ENCODE measurements at regions not wholly inside any gene's neighbourhood (a gene's known extent, or its start where the extent isn't known, plus 50 kb on each side); places are given as distances from the start of the nearest gene placed in this dataset.

DNA sequence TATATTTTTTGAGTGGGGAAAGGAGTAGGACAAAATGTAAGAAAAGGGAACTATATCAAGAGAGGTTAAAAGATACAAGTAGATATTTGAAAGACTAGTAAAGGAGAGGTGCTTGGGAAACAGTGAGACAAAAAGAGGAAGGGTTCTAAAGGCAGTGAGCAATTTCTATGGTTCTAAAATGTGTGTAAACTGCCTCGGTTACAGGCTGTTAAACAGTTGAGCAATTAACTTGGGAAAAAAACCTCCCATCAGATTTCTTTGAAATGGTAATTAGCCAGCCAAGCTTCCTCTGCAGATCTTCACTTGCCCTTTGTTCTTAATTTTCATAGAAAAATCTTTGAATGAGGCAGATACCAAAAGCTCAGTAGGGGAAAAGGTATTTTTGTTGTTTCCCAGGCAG, 238.7 kb upstream of the KCNH7 start:
- DNase-seq (ENCODE audit: low read depth), result no peak
- TF ChIP-seq, protein P1, sequence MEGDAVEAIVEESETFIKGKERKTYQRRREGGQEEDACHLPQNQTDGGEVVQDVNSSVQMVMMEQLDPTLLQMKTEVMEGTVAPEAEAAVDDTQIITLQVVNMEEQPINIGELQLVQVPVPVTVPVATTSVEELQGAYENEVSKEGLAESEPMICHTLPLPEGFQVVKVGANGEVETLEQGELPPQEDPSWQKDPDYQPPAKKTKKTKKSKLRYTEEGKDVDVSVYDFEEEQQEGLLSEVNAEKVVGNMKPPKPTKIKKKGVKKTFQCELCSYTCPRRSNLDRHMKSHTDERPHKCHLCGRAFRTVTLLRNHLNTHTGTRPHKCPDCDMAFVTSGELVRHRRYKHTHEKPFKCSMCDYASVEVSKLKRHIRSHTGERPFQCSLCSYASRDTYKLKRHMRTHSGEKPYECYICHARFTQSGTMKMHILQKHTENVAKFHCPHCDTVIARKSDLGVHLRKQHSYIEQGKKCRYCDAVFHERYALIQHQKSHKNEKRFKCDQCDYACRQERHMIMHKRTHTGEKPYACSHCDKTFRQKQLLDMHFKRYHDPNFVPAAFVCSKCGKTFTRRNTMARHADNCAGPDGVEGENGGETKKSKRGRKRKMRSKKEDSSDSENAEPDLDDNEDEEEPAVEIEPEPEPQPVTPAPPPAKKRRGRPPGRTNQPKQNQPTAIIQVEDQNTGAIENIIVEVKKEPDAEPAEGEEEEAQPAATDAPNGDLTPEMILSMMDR (conservative IDR thresholded peaks at IDR 0.05; ENCODE audit: low read depth, low read length), result no peak
- H3K4me3 ChIP-seq (ENCODE audit: low read depth, low read length), result no peak overlapping the region

DNA sequence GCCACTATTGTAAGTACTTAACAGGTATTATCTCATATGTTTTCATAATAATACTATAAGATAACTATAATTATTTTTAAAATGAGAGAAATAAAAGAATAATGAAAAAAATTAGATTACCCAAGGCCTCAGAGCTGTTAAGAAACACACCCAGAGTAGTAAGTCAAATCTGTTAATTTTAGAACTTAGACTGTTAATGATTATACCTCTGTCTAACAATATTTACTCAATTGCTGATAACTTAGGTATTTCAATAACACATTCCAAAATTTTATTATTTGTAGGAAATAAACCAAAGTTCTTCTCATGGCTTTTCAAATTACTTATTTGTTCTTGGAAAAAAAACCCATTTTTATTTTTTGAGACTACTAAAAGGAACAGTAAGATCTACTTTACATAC, 227.5 kb upstream of the KCNH7 start:
- H3K4me3 ChIP-seq (ENCODE audit: low read depth, low read length), result no peak overlapping the region
- no peak for DNase-seq (ENCODE audit: low read depth)
- TF ChIP-seq, protein P1 (conservative IDR thresholded peaks at IDR 0.05; ENCODE audit: low read depth, low read length), result no peak

DNA sequence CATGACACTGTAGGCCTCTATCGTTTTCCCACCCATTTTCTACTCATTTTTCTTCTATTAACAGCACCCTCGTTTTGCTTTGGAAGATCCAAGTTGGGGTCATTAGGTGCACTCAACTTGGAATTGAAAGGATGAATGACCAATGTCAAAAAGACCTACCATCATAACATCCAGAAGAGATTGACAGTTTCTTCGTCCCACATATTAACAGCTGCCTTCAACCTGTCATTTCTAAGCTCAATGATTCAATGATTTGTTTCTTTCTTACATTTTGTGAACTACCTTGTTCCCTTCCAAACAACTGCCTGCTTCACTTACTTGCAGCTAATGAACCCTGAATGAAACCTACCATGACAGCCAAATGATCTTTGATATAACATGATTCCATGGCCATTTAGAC, 224.0 kb upstream of the KCNH7 start:
- TF ChIP-seq, protein P1 (conservative IDR thresholded peaks at IDR 0.05; ENCODE audit: low read depth, low read length), result no peak
- DNase-seq (ENCODE audit: low read depth), result no peak
- no peak overlapping the region for H3K4me3 ChIP-seq (ENCODE audit: low read depth, low read length)

DNA sequence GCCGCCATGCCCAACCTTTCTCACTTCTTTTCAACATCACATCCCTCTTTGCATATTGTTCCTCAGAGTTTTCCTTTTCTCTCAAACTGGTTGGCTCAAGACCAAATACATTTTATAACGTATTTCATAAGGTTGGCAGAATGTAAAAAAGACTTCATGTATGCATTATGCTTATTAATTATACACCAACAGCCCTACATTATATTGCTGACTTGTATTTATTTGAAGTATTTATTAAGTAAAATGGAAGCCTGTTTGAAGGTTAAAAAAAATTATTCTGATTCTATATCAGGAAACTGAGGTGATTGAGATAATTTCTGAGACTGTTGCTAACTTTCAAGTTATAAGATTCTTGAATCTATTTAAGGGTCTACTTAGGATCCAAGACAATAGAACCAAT, 208.0 kb upstream of the KCNH7 start:
- no peak for DNase-seq (ENCODE audit: low read depth)
- no peak overlapping the region for H3K4me3 ChIP-seq (ENCODE audit: low read depth, low read length)
- TF ChIP-seq, protein P1 (conservative IDR thresholded peaks at IDR 0.05; ENCODE audit: low read depth, low read length), result no peak

DNA sequence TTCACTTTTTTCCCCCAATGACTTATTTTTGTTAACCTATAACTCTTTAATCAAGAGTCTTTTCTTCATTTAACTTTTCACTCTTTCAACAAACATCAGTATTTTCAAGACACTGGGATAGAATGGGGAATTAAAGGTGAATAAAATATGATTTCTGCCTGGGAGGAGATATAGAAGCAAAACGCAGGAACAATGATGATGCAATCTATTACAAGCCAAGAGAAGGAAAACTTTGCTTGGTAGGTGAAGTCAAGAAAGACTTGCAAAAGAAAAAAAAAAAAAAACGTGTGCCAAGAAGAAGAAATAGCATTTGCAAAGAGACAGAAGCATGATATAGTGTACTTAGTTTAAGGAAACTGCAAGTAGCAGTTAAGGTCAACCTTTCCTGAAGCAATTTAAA, 207.3 kb upstream of the KCNH7 start:
- TF ChIP-seq, protein P1 (conservative IDR thresholded peaks at IDR 0.05; ENCODE audit: low read depth, low read length), result no peak
- no peak for DNase-seq (ENCODE audit: low read depth)
- H3K4me3 ChIP-seq (ENCODE audit: low read depth, low read length), result no peak overlapping the region

DNA sequence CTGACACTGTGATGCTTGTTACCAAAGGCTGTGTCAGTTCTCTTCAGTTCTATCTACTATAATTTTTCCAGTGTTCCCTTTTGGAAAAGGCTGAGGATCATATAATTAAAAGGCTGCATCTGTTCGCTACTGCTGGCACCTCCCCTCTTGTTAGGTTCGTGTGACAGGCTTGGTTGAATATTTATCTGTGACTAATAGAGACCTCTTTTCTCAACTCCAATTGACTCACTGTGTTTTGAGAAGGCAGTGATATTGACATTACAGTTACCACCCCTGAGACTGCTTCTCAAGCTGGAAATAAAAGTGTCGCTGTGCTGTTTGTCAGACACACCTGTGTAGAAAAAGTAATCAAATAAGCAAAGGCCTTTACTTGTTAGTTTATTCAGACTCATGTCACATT, 205.5 kb upstream of the KCNH7 start:
- H3K4me3 ChIP-seq (ENCODE audit: low read depth, low read length), result no peak overlapping the region
- TF ChIP-seq, protein P1 (conservative IDR thresholded peaks at IDR 0.05; ENCODE audit: low read depth, low read length), result no peak
- peak; percentile 40 for DNase-seq (ENCODE audit: low read depth)

DNA sequence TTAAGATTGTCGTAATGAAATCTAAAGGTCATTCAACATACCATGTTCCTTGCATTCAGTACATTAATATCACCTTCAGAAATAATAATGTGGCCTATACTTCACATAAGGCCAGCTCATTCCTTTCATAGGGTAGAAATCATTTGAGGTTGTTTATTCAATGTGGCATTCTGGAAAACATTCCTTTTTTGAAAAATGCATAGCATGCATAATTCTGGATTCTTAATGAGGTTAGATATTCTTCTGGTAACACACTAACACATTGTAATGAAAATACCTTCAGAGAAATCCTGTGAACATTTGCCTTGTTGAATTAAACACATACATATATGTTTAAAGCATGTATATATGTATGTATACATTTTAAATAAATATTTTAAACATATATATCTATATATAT, 204.6 kb upstream of the KCNH7 start:
- no peak for DNase-seq (ENCODE audit: low read depth)
- no peak overlapping the region for H3K4me3 ChIP-seq (ENCODE audit: low read depth, low read length)
- TF ChIP-seq, protein P1 (conservative IDR thresholded peaks at IDR 0.05; ENCODE audit: low read depth, low read length), result no peak

Data from epithelial cell of proximal tubule (primary cell).